PC-3 (cell line): ENCODE measurements at regions not wholly inside any gene's neighbourhood (a gene's known extent, or its start where the extent isn't known, plus 50 kb on each side); places are given as distances from the start of the nearest gene placed in this dataset.

Experiments used
- EZH2 ChIP-seq: fragments of 300-600 bp; sonication (generic); IDR thresholded peaks from one replicate; pipeline ENCODE4 v1.6.1; 2017; ENCODE audit warnings: antibody characterized with exemption, mild to moderate bottlenecking, low read length; ENCODE audit not compliant: unreplicated experiment
- TF ChIP-seq, protein P1 (sequence below): fragments of 300-600 bp; sonication (generic); conservative IDR thresholded peaks from 2 replicates; pipeline ENCODE4 v1.5.1; 2017; ENCODE audit warnings: antibody characterized with exemption, low read depth, mild to moderate bottlenecking, low read length

DNA sequence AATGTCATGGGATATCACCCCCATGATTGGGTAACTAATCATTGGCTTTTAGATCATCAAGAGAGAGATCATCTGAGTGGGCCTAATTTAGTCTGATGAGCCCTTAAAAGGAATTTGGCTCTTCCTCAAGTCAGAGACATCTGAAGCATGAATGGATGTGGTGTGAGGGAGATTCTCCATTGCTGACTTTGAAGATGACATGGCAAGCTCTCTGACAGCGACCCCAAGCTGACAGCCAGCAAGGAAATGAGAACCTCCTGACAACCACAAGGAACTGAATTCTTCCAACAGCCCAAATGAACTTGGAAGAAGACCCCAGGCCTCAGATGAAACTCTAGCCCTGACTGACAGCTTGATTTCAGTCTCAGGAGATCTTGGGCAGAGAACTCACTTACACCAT, 108.4 kb upstream of the SPATA12 start:
- TF ChIP-seq, protein P1, sequence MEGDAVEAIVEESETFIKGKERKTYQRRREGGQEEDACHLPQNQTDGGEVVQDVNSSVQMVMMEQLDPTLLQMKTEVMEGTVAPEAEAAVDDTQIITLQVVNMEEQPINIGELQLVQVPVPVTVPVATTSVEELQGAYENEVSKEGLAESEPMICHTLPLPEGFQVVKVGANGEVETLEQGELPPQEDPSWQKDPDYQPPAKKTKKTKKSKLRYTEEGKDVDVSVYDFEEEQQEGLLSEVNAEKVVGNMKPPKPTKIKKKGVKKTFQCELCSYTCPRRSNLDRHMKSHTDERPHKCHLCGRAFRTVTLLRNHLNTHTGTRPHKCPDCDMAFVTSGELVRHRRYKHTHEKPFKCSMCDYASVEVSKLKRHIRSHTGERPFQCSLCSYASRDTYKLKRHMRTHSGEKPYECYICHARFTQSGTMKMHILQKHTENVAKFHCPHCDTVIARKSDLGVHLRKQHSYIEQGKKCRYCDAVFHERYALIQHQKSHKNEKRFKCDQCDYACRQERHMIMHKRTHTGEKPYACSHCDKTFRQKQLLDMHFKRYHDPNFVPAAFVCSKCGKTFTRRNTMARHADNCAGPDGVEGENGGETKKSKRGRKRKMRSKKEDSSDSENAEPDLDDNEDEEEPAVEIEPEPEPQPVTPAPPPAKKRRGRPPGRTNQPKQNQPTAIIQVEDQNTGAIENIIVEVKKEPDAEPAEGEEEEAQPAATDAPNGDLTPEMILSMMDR, result no peak
- TF ChIP-seq EZH2, result no peak
